ENCODE measurements at regions not wholly inside any gene's neighbourhood (a gene's known extent, or its start where the extent isn't known, plus 50 kb on each side); places are given as distances from the start of the nearest gene placed in this dataset.

- TF ChIP-seq, protein P1, sequence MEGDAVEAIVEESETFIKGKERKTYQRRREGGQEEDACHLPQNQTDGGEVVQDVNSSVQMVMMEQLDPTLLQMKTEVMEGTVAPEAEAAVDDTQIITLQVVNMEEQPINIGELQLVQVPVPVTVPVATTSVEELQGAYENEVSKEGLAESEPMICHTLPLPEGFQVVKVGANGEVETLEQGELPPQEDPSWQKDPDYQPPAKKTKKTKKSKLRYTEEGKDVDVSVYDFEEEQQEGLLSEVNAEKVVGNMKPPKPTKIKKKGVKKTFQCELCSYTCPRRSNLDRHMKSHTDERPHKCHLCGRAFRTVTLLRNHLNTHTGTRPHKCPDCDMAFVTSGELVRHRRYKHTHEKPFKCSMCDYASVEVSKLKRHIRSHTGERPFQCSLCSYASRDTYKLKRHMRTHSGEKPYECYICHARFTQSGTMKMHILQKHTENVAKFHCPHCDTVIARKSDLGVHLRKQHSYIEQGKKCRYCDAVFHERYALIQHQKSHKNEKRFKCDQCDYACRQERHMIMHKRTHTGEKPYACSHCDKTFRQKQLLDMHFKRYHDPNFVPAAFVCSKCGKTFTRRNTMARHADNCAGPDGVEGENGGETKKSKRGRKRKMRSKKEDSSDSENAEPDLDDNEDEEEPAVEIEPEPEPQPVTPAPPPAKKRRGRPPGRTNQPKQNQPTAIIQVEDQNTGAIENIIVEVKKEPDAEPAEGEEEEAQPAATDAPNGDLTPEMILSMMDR (IDR thresholded peaks at IDR 0.05) = no peak
- TF ChIP-seq POLR2AphosphoS5 (IDR thresholded peaks at IDR 0.05) = no peak
- TF ChIP-seq POLR2A (IDR thresholded peaks at IDR 0.05) = no peak
- TF ChIP-seq EP300 (IDR thresholded peaks at IDR 0.05) = no peak
Measured at GRCh38 chr5:104266161-104266560, 703.6 kb upstream of the NUDT12 start.

All from sigmoid colon (tissue), 4 donors.